AG04449 (cell line): ENCODE measurements at regions not wholly inside any gene's neighbourhood (a gene's known extent, or its start where the extent isn't known, plus 50 kb on each side); places are given as distances from the start of the nearest gene placed in this dataset.

ENCODE experiments used
- CTCF ChIA-PET: fragments of 350-600 bp; formaldehyde crosslinking; extraction: SDS; loops from one replicate; lab custom pipeline; 2021; ENCODE audit warnings: antibody characterized with exemption; lab: Yijun Ruan, JAX
- POLR2A ChIA-PET: fragments of 400-600, 350-600 bp; formaldehyde crosslinking; extraction: SDS; loops from one replicate; lab custom pipeline; 2020; ENCODE audit warnings: antibody characterized with exemption, inconsistent platforms; lab: Yijun Ruan, JAX
- DNase-seq: peaks from one replicate; pipeline ENCODE4 v3.0.0-alpha.2; 2010; ENCODE audit warnings: low read depth, low spot score
- H3K4me3 ChIP-seq: 2 replicates; pipeline ENCODE4 v1.5.1; 2011; ENCODE audit warnings: low read depth, mild to moderate bottlenecking, control low read depth, low read length
- CTCF ChIP-seq: IDR thresholded peaks from one replicate; pipeline ENCODE4 v1.5.1; 2011; ENCODE audit warnings: mild to moderate bottlenecking, moderate library complexity, low read length, control low read depth, inconsistent platforms; ENCODE audit not compliant: insufficient read depth; ENCODE audit errors: missing control alignments

DNA sequence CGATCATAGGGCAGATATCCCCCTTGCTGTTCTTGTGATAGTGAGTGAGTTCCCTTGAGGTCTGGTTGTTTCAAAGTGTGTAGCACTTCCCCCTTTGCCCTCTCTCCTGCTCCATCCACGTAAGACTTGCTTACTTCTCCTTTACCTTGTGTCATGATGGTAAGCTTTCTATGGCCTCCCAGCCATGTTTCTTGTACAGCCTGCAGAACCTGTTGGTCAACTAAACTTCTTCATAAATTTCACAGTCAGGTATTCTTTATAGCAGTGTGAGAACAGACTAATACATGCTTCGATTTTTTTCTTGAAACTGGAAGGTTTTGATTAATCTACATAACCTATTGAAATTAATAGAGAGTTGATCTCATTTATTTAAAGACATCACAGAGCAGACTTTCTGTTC lies 302.5 kb upstream of the PBX1 start:
- no peak overlapping the region for H3K4me3 ChIP-seq
- no peak for DNase-seq
- TF ChIP-seq CTCF, result no peak
- ChIA-PET POLR2A (no interaction called here), CTCF (no interaction called here)

GRCh38 chr1:164261691-164262240 lies 297.2 kb upstream of the PBX1 start:
- DNase-seq, result no peak
- CTCF ChIA-PET, result no interaction called here
- TF ChIP-seq CTCF, result no peak
- POLR2A ChIA-PET, result no interaction called here
- H3K4me3 ChIP-seq, result no peak overlapping the region

GRCh38 chr1:164263540-164263939 lies 295.4 kb upstream of the PBX1 start:
- H3K4me3 ChIP-seq, result no peak overlapping the region
- TF ChIP-seq CTCF, result no peak
- DNase-seq, result no peak
- ChIA-PET CTCF (no interaction called here), POLR2A (no interaction called here)

- TF ChIP-seq CTCF, result no peak
- ChIA-PET POLR2A (no interaction called here), CTCF (no interaction called here)
- H3K4me3 ChIP-seq, result no peak overlapping the region
- no peak for DNase-seq
Measured at GRCh38 chr1:164265232-164265631, 293.8 kb upstream of the PBX1 start.

- no peak overlapping the region for H3K4me3 ChIP-seq
- DNase-seq, result no peak
- POLR2A ChIA-PET, result no interaction called here
- CTCF ChIA-PET, result no interaction called here
- no peak for TF ChIP-seq CTCF
Measured at GRCh38 chr1:164272156-164272555, 286.8 kb upstream of the PBX1 start.

DNA sequence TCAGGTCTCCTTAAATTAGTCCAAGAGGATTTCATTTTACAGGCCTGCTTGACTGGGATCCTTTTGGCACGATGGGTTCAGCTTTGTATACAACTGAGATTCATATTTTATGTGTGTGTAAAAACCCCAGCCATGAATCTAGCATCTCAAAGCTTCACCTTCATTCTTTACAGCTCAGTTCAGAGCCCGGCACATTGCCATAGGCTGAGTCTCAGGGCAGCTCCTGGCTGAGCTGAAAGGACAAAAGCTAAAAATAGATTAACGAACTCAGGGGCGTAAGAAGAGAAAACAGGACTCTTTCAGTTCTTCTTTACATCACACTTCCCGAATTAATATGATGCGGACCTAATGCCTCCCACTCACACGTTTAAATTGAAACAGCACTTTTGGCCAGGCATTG lies 262.8 kb upstream of the PBX1 start:
- TF ChIP-seq CTCF, result no peak
- ChIA-PET POLR2A (no interaction called here), CTCF (no interaction called here)
- DNase-seq, result no peak
- H3K4me3 ChIP-seq, result no peak overlapping the region
